Activated T-helper 1 cell treated with anti-CD3 and anti-CD28 coated beads, Interleukin-2, amount 50 U/mL, for 16 hours (primary cell): ENCODE measurements at regions not wholly inside any gene's neighbourhood (a gene's known extent, or its start where the extent isn't known, plus 50 kb on each side); places are given as distances from the start of the nearest gene placed in this dataset.
A peak's percentile ranks its signal among the peaks of the same experiment; 100 is the strongest.
"Not testable (repeated sequence)": the region's sequence is repeated elsewhere in the genome, so short reads cannot be mapped to it uniquely, and the experiment has no call there.

Source experiments
- DNase-seq, 2 donors: peaks; one replicate each; pipeline ENCODE4 v3.0.0-alpha.2; 2020; ENCODE audit warnings: low read depth in 1 of 2, low spot score in 1 of 2

DNA sequence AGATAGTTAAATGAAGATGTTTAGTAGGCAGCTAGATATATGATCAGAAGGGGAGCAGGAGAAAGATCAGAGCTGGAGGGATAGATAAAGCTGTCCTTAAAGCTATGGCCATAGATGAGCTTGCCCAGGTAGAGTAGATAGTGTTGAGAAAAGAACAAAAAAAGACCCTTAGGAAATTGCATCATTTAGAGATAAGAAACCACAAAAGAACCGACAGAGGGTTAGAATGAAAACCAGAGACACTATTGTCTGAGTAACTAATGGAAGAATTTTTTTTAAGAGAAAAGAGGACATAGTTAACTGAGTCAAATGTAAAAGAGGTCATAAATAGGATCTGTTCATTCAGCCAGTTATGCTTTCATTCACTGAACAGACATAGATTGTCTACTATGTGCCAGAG lies 101.8 kb downstream of the TNFAIP3 start:
- DNase-seq = no peak

DNA sequence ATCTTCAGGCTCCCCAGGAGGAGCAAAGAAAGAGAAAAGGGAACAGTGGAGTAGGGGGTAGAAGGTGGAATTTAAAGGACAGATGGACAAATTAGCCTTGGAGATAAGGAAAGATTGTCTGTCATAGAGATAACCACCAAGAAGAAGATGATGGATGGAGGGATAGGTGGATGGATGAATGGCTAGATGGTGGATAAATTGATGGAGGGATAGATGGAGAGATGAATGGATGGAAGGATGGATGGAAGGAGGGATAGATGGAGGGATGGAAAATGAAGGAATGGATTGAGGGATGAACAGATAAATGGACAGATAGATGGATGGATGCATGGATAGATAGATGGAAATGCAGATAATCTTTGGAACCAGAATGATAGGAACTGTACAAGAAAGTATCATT lies 102.8 kb downstream of the TNFAIP3 start:
- DNase-seq = no peak

DNA sequence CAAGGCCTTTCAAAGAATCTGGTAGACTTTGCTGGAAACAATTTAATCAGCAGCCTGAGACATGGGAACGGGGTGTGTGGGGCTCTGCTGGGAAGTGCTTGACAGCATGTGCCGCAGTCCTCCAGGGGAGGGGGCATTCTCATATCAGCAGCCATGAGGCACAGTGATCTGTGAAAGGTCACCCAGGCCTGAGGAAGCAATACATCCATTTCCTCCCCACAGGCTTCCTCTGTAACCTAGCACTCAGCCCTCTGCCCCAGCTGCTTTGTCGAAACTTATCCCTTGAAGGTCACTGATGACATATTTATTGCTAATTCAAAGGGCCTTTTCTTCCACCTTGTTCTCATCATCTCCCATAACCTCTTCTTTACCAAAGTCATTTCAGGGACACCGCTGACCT lies 103.3 kb downstream of the TNFAIP3 start:
- no peak for DNase-seq

DNA sequence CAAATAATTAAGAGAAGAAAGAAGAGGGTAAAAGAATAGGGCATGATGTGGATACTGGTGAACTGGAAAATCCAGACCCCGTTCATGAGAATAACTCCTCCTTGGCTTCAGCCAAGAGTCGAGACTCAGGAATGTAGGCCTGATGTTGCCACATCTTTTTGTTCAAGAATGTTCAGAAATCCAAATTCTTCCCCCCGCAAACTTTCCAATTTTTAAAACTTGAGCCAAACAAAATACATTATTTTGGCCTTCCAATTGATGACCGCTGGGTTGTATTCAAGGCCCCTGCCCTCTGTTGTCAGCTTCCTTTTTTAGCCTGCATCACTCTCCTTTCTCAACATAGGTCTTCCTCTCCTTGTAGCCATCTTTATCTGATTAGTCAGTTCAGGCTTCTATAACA lies 106.1 kb downstream of the TNFAIP3 start:
- DNase-seq = no peak

DNA sequence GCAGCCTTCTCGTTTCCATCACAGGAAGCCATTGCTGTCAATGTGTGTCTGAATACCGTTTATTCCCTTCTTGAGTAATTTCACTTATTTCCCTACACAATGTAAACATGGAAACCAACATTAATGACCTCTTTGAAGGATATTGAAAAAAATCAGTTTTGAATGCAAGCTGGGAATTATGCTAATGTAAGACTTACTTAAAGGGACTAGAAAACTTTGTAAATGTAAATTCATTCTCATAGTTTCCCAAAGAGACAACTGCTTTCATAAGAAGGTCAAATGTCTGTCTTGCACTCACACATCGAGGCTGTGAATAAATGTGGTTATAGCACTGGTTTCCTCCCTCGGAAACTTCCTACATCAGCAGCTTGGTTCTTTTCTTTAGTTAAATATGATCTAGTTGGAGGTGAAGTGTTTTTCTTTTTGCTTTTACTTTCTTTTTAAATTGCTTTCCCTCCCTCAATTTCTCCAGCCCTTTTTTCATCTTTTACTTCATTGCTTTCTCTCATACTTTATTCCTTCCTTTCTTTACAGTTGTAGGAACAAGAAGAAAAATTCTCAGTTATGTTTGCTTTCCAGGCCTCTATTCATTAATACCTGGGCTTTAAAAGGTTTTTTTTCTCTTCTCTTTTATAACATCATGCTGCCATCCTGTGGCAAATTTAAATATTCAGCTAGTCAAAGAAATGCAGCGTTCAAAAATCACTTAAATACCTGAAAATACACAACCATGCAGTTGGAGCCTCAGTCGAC lies 108.3 kb downstream of the TNFAIP3 start:
- DNase-seq = no peak

DNA sequence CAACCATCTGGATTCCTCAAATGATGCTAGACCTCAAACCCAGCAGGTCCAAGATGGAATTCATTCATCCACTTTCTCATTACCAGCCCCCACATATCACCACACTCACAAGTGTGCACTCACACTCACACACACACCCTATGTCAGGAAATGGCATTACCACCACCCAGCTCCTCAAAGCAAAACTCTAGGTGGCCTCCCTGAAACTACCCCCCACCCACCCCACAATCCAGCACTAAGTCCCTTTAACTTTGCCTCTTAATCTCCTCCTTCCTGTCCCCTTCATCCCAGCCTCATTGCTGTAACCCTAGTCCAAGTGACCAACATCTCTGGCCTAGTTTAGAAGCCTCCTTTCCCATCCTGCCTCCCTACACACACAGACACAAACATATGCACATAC lies 109.4 kb downstream of the TNFAIP3 start:
- DNase-seq = no peak

DNA sequence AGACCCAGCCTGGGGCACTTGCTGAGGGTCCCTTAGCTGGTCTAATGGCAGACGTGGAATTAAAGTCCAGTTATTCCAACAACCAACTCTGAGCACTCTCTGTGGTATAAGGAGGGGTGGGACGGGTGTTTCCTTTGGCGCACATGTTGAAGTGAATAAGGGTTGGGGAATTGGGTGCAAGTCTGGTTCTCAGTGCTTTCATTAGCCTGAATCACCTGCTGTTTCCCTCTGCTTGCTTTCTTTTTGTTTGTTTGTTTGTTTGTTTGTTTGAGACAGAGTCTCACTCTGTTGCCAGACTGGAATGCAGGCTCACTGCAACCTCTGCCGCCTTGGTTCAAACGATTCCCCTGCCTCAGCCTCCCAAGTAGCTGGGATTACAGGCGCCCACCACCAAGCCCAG lies 110.1 kb downstream of the TNFAIP3 start:
- no peak for DNase-seq

DNA sequence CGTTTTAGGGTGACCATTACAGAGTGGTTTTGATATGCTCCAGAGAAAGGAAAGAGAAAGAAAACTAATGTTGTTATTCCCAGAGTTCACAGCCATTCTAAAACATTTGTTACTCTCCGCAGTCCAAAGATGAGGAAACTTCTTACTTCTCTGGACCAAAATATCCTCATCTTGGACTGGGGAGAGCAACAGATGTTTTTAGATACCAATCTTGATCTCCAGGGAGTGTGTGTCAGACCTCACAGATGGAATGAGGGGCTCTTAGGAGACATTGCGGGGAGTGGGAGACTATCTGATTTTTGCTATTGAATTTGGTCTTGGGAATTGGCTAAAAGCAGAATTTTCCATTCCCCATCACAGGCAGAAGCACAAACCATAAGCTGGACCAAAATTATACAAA lies 110.8 kb downstream of the TNFAIP3 start:
- no peak for DNase-seq

DNA sequence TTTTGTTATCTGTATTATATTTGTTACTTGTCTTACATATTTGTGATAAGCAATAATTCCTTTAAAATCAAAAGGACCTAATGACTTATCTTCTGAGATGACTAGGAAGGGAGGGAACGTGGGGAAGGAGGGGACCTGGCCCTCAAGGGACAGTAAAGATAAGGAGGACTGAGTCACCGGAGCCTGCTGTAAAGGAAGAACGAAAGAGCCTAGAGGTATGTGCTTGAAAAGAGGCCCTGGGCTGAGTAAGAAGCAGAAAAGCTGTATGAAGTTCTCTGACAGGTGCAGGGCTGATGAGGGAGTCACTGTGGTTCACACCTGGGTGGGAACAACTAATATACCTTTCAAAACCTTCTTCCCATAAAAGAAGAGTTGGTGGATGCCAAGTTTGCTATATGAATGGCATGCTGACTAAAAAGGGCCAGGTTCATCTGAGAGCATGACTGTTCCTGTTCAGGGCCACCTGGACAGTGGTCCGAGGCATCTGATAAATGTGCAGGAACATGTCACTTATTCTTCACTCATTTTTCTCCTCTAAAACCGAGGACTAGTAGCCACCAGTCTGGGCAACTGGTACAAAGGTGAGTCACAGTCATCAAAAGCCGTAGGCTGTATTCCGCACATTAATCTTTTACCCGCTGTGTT lies 111.3 kb downstream of the TNFAIP3 start:
- DNase-seq = no peak

DNA sequence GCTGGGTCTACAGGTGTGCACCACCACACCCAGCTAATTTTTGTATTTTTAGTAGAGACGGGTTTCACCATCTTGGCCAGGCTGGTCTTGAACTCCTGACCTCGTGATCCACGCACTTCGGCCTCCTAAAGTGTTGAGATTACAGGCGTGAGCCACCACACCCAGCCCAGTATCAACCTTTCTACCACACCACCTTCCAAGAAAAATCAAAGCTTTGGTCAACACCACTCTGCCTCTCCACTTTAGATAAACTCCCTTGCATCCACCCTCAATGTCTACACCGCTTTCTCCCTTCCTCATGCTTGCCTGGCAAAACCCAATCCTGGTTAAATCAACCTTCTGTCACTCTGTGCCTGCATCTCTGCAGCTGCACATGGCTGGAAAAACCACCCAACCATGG lies 112.2 kb downstream of the TNFAIP3 start:
- not testable (repeated sequence) for DNase-seq

DNA sequence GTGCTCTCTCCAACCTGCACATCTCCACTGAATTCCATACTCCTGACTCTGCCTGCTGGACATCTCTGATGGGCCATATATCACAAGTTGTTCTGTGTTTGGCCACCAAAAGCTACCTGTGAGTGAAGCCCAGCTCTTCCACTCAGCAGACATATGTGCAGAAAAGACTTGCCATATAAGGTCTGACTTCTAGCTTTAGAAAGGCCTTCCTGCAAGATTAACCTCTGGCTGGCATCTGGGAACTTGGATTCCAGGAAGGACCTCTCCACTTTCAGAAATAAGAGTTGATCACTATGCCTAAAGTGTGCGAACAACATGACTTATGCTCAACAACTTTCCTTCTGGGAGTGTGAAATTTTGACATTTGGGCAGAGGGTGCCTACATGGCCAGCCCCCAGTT lies 113.7 kb downstream of the TNFAIP3 start:
- no peak for DNase-seq

DNA sequence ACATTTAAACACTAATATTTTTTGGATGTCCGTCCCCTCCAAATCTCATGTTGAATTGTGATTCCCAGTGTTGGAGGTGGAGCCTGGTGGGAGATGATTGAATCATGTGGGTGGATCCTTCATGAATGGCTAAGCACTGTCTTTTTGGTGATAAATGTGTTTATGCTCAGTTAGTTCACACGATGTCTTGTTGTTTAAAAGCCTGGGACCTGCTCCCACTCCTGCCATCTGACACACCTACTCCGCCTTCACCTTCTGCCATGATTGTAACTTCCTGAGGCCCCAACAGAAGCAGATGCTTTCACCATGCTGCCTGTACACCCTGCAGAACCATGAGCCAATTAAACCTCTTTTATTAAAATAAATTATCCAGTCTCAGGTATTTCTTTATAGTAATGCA lies 114.7 kb downstream of the TNFAIP3 start:
- DNase-seq = no peak

DNA sequence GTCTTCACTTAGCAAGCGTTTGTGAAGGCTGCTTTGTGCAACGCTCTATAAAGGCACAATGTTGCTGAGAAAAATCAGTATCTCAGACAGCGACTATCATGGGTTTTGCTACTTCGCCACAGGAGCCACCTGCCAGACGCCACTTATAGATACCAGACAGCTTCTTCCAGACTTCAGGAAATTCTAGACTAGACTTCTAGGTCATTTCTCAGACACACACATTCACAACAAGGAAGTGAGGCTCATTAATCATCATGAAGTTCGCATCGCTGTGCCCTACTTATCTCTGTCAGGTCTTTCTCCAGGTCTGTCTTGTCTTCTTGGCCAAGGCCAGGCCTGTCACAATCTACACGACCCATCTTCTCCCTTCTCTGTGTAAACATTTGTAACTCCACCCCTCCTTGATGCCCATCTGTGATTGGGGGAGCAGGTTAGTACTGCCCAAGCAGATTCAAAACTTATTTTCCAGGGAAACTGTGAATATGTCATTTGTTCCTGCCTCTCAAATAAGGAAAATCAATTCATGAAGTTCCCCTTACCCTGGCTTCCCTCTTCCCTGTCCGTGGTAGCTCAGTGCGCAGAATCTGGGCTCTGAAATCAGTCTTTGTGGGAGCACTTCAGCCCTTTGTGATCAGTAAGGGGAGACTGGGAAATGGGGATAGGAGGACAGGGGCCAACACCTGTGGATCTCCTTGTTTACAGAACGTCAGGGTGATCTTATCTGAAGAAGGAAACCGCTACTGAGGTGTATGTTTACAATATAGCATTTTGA lies 115.5 kb downstream of the TNFAIP3 start:
- DNase-seq = no peak

DNA sequence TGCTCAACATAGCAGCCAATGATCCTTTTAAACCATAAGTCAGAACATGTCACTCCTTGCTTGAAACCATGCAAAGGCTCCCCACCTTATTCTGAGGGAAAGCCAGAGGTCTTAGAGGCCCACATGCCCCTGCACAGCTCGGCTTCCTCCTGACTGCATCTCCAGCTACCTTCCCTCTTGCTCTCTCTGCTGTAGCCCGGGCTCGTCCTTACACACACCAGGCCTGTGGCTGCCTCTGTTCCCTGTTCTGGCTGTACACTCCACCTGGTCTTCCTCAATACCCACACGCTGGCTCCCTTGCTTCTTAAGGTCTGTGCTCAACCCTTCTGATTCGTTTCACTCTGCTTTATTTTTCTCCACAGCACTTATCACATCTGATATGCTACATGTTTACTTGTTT lies 116.2 kb downstream of the TNFAIP3 start:
- no peak for DNase-seq

DNA sequence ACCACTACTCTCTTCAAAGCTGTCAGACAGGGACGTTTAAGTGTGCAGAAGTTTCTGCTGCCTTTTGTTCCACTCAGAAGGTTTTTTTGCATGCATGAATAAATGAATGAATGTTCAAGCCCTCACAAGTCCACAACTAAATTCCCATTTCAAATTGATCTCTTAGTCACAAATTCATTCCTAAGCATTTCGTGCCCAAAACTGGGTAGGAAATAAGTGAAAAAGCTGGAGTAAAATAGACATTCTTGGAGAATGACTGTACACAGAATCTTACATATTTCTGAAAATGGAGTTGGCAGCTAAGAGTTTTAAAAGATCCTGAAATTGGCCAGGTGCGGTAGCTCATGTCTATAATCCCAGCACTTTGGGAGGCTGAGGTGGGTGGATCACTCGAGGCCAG lies 117.6 kb downstream of the PERP start:
- DNase-seq = no peak

DNA sequence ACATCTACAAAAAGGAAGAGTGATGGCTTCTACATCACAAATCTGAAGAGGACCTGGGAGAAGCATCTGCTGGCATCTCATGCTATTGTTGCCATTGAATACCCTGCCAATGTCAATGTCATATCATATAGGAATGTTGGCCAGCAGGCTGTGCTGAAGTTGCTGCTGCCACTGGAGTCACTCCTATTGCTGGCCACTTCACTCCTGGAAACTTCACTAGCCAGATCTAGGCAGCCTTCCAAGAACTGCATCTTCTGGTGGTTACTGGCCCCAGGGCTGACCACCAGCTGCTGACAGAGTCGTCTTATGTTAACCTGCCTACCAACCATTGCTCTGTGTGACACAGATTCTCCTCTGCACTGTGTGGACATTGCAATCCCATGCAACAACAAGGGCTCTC lies 111.8 kb downstream of the PERP start:
- no peak for DNase-seq

DNA sequence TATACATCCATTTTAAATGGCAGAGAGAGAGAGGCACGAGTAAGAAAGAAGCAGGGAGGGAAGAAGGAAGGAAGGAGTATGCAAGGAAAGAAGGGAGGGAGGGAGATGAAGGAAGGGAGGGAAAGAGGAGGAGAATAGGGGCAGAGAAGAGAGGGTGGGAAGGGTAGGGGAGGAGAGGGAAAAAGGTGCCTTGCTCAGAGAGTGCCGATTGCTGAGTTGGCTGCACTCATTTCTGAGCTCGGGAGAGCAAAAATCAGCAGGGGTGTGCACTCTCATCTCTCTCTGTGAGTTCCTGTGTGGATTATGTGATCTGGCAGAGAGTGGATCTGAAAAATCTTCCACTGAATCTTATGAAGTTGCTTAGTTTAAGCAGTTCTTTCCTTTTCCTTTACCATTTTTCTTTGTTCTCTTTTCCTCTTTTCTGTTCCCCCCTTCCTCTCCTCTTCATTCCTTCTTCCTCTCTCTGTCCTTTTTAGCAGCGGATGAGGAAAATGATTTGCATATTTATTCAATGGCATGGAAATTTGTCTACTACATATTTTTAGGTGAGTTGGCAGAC lies 108.7 kb downstream of the PERP start:
- DNase-seq = no peak

DNA sequence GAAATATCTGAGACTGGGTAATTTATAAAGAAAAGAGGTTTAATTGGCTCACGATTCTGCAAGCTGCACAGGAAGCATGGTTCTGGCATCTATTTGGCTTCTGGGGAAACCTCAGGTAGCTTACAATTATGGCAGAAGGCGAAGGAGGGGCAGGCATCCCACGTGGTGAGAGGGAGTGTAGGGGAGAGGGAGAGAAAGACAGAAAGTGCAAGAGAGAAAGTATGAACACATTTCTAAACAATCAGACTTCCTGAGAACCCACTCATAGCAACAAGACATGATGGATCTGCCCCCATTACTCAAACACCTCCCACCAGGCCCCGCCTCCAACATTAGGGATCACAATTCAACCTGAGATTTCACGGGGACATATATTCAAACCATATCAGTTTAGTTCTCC lies 107.4 kb downstream of the PERP start:
- DNase-seq = no peak

DNA sequence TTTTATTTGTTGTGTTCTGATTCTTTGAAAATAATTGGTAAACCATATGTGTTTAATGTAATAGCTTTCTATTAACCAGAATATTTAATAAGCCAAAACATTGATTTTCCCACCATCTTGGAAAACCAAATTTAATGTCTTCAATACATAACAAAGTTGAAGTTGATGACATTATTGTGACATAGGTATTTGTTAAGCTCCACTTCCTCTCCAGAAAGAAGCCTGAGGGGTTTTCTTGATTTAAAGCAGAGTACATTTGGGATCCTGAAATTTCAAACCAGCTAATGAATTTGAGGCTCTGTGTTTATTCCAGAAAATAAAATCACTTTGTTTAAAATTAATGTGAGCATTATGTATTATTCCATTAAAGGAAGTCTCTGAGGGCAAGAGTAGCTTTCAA lies 106.3 kb downstream of the PERP start:
- no peak for DNase-seq

DNA sequence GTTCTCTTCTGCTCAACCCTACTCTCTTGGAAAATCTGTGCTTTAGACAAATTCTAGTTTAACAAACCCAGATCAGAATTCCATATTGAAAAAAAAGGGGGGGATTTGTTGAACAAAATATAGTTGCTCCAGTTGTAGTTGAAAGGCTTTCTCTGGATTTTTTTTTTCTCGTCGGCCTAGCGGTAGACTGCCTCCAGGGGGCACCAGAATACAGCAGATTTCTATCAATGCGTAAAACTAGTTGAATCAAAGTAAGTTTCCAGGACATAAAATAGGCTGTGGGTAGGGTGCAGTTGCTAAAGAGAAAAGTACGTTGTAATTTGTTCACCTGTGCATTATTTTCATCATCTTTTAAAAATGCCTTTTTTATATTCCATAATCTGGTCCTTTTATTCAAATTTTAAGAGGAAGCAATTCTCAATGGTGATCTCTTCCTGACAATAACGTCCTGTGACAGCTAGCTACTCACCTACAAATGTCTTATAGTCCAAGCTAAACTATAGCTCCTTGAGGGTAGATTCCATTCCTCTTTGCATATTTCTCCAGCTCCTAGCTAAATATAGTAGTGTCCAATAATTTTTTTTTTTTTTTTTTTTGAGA lies 105.4 kb downstream of the PERP start:
- peak; percentile 23 to 29 for DNase-seq

DNA sequence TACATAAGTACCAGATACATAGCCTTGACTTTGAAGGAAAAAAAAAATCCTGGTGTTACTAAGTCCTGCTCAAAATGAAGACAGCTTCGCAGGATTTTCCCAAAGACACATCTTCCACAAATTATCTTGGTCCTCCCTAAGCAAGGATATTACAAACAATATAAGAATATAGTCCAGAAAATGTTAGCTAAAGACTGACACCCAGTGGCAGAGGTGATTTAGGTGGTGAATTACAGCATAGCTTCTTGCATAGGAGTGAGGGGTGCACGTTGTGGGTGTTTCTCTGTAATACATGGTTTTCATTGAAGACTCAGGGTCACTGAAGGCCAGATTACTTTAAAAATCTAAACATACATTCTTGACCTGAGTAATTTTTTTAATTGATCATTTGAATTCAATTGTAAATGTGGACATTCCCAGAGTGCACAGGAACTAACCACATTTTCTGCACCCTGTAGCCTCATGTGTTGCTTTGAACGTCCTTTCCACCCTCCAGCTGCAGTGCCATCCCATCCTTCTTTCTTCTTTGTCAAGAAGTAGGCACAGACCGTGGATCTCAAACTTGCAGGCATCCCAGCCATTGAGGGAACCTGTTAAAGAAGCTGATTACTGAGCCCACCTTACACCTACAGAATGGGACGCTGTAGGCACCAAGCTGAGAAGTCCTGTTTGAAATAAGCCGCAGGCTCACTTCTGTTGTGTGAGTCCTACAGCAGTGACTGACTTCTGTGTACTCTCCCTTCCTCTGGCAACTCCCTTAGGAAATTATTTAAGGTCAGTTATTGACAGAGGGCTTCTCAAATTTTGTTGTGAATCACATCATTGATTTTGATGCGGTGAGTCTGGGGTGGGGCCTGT lies 102.6 kb downstream of the PERP start:
- no peak for DNase-seq
